ENCODE measurements at regions not wholly inside any gene's neighbourhood (a gene's known extent, or its start where the extent isn't known, plus 50 kb on each side); places are given as distances from the start of the nearest gene placed in this dataset.

DNA sequence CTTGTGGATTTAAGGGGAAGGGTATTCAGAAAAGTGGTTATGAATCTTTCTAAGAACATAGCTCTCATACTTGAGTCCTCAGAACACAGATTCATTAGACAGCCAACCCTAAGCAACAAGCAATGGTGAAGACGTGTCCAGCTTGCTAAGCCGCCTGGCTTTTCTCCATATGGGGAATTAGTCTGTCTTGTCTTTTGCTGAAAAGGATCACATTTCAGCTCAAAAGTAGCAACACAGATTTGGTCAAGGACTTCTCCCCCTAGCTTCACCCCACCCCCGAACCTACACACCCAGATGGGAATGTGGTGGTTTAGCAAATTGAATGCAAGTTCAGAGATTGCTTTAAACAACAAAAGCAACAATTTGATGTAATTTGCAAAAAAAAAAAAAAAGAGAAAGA lies 103.3 kb upstream of the RASGEF1B start:
- no peak for DNase-seq

DNA sequence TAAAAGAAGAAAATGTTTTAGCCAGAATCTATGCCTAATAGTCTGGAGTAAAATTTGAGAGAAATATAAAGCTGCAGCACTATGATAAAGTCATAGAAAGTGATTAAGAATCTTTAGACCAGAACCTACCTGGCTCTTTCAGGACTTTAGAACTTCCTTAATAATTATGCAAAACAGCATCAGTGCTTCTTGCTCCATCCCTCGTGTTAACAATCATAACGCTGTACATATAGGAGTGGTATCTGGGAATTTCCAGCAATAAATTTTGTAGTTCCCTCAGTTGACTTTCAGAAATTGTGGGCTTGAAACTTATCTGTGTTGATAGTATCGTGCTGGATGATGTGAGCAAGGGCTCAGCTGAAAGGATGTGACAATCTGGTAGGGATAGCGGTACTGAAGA lies 102.1 kb upstream of the RASGEF1B start:
- DNase-seq: no peak

DNA sequence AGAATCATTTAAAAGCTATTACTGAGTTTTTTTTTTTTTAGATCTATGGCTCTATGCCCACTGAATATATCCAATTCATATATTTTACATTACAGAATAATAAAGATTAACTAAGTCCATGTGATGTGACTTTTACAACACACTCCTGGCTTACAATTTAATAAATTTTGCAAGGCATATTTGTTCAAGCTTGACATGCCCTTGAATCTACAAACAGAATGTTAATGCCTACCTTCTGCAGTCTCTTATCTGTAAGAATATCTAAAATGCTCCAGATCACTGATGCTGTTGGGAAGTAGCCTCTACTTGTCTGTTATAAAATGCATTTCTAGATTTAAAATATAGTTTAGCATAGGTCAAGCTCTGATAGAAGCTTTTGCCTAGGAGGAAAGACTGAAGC lies 100.7 kb upstream of the RASGEF1B start:
- DNase-seq: no peak

DNA sequence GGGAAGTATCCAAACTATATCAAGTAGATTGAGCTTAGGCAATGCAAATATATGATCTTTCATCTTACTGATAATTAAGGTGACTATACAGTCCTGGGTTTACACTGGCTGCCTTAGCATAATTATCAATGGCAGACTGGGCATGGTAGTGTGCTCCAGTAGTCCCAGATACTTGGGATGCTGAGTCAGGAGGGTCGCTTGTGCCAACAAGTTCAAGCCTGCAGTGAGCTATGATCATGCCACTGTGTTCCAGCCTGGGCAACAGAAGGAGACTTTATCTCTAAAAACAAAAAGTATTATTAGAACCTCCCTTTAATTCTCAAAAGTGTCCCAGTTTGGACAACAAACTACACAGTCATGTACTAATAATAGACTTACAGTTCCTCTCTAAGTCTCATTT lies 99.4 kb upstream of the RASGEF1B start:
- no peak for DNase-seq

DNA sequence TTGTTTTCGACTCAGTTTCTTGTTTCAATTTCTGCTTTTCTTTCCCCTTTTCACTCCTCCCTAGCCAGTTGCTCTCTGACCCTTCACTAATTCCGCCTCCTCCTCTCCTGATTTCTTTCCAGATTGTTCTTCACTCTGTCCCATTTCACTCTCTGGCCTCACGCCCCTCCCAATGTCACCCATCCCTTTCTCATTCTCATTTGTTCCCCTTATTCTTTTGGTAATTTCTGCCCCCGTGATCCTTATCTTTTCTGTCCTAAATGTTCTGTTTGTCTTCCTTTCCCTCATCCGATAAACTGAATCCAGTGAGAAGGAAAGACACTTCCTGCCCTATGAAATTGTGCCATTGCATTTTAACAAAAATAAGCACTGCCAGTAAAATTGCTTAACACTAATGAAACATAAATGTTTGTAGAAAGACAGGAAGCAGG lies 94.5 kb upstream of the RASGEF1B start:
- no peak for DNase-seq

DNA sequence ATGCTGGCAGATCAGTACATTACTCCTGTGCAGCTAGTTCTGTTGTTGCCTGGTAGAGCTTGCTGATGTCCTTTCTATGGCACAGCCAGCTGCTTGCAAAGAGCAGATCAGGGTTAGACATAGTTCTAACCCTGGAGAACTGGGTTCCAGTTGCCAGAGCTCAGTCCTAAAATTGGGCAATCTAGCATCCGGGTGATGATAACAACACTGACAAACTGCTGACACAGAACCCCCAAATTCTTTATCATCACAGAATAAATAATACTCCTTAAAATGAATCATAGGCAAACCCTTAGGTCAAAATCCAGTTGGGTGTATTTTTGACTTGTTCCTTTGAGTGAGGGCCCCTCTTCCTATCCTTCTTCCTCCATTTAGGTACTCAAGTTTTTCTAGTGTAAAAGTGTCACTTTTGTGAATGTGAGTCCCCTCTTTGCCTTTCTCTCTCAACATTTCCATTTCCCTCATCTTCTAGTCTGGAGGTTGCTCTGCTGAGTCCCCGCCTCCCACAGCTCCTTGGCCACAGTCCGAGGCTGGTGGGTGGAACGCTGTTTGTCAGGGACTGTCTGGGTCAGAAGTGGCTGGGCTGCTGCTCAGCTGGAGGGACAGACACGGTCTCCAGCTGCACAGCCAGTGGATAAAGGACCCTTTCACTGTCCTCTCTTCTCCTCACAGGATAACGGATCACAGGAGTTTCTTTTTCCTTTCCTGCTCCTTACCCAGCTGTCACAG lies 93.6 kb upstream of the RASGEF1B start:
- DNase-seq: no peak

DNA sequence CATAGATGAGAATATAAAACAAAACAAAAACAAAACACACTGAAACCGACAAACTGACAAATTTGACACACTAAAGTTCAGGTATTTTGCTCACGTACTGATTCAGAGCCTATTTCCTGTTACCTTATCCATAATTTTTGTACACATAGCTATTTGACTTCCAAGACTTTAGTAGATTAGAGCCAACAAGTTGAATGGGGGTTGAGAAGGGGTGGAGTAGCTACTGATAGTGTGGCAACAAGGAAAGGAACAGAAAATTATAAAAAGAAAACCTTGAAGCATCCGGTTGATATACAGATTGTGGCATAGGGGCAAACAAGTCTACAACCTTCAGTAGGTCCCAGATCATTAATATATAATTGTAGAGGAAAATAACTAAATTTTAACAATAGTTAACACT lies 92.3 kb upstream of the RASGEF1B start:
- no peak for DNase-seq

DNA sequence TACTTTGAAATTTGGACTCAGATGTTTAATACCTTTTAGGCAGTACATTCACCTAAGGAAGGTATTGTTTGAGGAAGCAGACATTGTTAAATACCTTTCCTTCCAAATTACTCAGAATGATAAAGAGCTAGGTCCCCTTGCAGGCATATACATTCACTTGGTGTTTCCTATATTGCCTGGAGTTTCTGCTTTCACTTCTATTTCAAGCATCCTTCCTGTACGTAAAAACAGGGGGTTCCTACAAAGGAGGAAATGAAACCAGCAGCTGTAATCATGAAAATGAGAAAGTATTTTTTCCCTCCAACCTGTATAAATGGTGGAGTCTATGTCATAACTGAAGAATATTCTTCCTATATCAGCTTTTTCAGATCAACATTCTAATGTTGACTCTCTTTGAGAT lies 90.4 kb upstream of the RASGEF1B start:
- no peak for DNase-seq

DNA sequence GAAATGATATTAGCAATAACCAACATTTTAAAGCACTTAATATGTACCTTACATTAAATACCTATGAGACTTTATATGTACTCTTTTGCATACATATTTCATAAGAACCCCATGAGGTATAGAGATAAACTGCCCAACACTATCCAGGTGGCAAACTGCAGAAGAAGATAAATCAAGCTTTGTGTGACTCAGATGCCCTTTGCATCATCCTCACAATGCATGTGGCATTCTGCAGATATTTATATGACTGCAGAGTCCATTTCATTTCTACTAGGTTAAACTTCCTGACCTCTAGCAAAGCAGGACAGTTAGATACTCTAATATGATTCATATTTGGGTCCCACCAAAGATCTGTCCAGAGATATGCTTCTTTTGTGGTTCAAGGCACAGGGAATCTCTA lies 85.6 kb upstream of the RASGEF1B start:
- DNase-seq: no peak

DNA sequence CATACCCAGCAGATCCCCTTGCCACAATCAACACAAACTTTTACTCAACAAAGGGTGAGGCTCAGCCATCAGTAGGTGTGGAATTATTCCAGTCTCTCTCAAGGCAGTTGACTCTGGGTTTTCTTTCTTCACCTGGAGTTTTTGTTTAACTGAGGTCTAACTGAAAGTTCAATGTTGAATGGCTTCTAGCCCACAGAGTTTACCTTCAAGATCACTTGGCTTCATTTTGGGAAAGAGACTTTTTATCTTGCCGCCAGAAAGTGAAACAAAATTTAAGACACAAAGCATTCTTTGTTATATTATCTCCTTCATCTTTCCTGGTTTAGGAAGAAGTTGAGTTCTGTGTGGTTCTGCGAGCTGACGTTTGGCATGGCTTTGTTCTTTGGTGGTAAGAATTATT lies 83.8 kb upstream of the RASGEF1B start:
- no peak for DNase-seq

DNA sequence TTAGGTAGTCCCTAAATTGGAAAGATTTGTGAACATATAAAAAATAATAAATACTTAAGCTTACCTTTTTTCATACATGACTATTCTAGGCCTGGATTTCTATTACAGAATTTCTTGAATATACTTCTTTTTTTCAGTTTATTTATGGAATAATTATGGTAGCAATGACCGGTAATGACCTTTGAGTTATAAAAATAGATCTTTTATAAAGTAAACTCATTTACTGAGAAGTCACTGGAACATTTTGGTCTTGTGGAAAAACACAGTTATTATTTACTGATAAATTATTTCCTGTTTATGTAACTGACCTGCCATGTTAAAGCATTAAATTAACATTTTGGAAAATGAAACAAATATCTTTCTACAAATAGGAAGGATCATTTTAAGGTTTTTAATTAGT lies 80.4 kb upstream of the RASGEF1B start:
- DNase-seq: no peak

DNA sequence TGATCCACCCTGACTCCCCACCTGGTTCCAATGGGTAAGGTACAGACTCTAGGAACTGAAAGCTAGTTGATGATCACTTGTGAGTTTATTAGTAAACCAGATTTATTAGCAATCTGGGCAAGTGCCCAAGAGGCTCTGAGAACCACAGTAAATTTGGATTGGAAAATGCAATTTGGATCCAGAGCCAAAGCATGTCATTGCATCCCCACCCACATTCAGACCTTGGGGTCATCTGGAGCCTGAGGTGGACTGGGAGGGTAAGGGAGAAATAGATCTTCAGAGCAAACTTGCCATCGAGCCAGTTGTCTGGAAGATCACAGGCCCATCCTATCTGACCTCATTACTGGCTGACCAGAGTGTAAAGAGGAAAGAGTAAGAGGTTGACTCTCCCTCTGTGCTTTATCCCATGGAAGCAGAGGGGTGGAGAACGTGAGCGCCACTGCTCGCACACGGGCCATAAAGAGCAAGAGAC lies 78.7 kb upstream of the RASGEF1B start:
- DNase-seq: no peak

DNA sequence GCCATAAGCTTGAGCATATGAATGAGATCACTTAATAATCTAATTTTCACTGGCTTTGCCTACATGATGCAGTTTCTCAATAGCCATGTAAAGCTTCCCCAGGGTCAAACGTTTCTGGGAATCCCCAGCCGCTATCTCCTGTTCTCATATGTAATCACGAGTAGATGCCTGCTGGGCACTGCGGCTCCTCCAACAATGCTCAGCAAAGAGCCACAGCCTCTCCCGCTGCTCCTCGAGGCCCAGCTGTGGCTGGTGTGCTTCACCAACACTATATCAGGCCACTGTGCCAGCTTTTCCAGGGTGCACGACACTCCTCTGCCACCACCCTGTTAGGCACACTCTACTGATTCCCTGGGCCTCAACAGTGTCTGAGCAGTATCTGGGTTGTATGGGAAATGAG lies 78.3 kb upstream of the RASGEF1B start:
- no peak for DNase-seq

DNA sequence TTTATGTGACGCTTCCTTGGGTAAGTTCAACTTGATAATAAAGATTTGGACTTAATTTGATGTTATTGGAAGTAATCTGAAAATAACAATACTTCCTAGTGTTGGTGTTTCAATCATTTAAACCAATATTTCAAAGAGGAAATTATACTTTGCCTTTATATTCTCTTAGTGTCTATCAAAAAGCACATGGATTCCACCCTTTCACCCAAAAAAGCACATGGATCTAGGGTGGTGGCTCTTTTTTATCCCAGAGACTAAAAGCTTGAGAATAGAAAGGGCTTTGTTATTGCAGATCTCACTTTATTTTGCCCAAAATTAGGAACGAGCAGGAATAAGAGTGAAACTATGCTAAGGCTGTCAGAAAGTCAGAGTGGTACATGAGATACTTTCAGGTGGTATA lies 75.1 kb upstream of the RASGEF1B start:
- no peak for DNase-seq

DNA sequence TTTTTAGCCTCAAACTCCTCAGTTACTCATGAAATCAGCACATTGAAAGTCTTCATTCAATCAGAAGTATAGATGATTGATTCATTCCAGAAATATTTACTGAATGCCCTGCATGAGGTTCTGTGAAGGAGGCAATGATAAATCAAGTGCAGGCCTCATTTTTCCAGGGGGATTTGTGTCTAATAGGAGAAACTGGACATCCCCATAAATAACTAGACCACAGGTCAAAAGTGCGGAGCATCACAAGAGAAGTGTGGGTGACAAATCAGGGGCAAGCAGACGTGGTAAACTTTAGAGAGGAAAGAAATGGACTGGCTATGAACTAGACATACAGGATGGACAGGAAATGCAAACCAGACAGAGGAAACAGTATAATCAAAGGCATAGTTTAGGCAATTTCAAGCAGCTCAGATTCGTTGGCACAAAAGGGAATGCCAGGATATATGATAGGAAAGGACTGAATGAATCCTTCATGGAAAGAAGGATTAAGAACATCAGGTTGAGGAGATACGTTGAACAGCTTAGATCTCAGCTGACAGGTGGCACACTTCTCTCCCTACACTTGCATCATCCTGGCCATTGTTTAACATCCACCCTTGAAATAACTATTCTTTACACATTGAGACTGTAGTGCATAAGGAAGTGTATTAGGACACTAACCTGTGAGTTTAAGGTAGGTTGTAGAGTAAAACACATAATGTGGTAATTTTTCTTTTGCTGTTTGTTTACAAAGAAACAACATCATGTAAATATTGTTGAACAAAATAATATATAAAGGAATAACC lies 69.6 kb upstream of the RASGEF1B start:
- peak; percentile 23 for DNase-seq

DNA sequence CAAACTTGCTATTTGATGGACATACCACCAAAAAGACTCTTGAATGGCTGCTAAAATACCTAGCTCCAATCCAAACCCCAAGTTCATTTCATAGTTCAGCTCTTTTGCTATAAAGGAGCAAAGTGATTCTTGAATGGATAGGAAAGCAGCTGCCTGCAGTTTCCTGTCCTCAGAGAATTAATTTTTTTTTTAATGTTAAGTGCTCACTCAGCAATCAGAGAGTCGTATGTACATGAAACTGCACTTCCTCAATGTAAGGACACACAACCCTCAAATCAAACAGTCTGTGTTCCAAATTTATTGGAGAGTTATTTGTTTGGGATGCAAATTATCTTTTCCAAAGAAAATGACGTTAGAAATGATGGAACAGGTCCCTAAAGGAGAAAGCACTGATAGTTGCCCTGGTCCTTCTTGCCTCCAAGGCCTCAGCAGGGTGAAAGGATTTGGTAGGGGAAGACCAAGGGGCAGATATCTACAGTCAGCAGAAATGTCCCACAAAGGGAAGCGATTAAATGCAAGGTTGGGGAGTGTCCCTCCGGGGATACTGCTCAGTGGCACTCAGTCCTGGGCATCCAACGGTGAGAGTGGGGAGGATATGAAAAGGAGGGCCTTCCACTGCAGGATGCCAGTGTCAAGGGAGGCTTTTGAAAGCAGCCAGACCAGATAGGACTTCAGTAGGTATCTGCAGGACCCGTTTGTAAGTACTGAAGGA lies 67.2 kb upstream of the RASGEF1B start:
- DNase-seq: peak; percentile 54

DNA sequence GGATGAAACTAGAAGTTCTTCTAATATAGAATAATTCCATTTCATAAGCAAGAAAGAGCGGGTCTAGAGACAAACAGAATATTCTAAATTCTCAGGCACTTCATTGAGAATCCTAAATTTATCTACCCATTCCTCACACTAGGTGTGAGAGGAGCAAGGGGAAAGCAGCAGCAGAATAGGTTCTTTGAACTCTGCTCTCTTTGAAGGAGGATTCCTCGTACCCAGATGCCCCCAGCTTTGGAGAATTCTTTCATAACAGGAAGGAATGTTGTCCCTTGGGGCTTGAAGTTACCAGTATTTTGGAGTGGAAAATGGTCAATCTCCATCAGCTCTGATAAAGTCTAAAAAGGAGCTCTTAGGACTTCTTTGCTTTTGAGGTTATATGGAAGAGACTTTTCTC lies 59.7 kb upstream of the RASGEF1B start:
- DNase-seq: no peak

DNA sequence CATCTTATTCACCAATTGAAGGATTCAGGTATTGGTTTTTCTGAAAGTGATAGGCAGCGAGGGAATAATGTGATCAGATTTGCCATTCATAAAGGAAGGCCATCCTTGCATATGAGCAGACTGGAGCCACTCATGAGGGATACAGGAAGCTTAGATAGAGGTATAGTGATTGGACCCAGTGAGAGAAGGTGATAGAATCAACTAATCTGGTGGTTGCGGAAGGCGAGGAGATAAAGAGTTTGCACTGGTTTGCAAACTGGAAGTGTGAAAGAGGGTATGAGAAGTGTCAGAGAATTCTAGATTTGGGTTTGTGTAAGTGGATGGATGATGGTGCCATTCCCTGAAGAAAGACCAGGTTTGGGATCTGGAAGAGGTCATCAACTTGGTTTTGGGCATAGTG lies 57.3 kb upstream of the RASGEF1B start:
- no peak for DNase-seq

DNA sequence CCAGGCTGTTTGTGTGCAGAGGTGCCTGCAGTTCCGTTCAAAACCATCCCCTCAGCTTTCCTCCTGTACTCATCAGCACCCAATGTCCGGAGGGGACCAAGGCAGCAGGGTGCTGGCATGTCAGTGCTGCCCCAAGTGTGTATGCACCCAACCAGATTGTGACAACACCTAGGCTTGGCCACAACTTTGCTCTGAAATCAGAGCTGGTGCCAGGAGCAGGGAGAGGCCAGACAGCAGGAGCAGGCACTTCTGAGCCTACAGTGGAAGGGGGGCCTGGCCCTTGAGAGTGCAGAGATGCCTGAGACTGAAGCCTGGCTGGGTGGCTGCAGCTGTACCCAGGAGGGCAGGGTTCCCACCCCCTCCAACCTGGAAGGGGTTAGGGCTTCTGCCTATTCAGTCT lies 56.5 kb upstream of the RASGEF1B start:
- DNase-seq: no peak

DNA sequence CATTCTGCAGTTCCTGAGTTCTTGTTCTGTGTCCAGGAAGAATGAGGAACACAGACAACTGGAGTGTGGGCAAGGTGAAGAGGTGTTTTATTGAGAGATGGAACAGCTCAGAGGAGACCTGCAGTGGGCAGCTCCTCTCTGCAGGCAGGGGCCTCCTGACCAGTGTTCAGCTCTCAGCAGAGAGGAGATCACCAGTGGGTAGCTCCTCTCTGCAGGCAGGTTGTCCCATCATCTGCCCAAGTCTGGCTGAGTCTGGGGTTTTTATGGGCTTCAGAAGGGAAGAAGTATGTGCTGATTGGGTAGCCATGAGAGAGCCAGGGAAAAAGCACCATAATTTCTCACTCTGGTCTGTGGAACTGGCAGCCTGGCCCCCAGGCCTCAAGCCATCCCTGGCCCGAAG lies 56.0 kb upstream of the RASGEF1B start:
- DNase-seq: no peak

DNA sequence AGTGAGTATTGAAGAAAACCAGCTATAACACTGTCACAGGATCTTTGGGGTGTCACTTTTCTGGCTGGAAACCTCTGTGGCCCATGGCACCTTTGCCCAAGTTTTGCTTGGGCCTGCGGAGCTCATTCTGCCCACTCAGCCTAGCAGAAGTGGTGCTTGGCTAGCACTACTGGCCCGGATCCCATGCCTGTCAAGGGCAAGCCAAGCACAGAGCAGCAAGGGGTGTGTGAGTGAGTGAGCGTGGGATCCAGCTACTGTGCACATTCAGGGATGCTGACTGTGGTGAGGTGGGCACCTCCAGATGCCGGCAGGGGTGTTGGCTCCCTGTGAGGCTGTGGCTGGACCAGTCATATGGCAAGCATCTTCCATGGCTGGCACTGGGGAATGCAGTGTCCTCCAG lies 55.4 kb upstream of the RASGEF1B start:
- DNase-seq: no peak

DNA sequence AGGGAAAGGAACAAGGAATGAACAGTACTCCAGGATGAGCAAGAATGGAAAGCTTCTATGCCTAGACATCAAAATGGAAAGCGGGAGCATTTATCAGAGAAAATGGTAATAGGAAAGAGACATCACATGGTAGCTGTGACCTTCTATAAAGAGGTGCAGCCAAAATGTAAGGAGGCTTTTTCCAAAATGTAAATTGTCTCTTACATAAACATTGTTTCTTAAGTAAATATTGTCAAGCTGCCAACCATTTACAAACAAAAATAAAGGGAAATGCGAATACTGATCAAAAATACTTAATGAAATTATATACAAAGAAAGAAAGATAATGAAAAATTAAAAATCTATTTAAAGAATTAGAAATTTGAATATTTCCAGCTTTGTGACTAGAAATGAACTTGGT lies 55.0 kb upstream of the RASGEF1B start:
- no peak for DNase-seq

DNA sequence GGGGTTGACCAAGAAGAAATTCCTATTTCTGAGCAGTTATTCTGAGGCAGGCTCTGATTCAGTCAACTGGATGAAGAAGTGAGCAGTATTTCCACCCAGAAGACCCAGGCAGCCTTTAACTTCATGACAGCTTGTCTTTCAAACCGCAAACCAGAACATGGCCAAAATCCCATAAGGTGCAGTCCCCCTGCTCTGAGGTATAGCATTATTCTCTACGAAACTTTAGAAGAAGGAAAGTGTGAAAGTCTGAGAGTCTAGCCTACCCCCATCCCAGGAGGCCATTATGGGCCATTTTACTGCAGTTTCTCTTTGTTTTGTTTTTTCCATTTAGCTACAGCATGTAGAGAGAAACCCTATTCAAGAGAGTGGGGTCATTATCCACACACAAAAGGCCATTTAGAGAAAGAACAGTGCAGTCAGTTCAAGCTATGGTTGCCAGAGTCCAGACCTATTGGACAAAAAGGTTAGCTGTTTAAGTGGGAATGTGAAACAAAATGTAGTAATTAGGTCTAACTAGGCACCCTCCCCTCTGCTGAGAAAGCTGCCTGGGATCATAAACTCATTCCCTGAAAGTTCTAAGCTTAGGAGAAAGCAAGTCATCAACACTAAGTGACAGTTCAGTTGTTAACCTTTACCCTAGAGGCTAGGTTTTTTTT lies 52.1 kb upstream of the RASGEF1B start:
- no peak for DNase-seq

Data from DMS153 (cell line).